Prostate gland (tissue), 2 donors: ENCODE measurements at regions not wholly inside any gene's neighbourhood (a gene's known extent, or its start where the extent isn't known, plus 50 kb on each side); places are given as distances from the start of the nearest gene placed in this dataset.

Experiments used
- POLR2A ChIP-seq: fragments of 450-650 bp; IDR thresholded peaks from one replicate; pipeline ENCODE4 v1.6.1; 2016; ENCODE audit warnings: antibody characterized with exemption, mild to moderate bottlenecking
- TF ChIP-seq, protein P1 (sequence below), 4 experiments: fragments of 200-600 bp in 2 of 4; fragments of 450-650 bp in 2 of 4; sonication (generic) in 2 of 4; IDR thresholded peaks; 1 replicate in 3 of 4; 2 replicates in 1 of 4; pipeline ENCODE4 v1.5.1; 2016 to 2019; ENCODE audit warnings: antibody characterized with exemption in 4 of 4, mild to moderate bottlenecking in 2 of 4, moderate library complexity in 2 of 4

DNA sequence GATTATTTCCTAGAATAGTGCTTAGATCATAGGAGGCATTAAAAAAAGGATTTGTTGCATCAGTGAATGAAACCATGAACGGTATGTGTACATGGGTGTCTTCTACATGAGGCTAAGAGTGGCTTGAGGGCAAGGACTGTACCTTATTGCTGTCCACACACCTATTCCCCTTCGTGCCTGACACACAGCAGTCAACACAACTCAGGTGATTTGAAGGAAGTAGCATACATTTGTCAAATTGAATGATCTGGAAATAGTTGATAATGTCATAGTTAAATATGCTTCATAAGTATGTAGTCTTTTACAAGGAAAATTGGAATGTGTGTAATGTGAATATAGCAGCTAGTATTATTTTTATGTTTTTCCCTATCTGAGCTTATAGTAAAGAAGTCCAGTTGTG lies 189.0 kb upstream of the DAB1 start:
- TF ChIP-seq POLR2A = no peak
- TF ChIP-seq, protein P1, sequence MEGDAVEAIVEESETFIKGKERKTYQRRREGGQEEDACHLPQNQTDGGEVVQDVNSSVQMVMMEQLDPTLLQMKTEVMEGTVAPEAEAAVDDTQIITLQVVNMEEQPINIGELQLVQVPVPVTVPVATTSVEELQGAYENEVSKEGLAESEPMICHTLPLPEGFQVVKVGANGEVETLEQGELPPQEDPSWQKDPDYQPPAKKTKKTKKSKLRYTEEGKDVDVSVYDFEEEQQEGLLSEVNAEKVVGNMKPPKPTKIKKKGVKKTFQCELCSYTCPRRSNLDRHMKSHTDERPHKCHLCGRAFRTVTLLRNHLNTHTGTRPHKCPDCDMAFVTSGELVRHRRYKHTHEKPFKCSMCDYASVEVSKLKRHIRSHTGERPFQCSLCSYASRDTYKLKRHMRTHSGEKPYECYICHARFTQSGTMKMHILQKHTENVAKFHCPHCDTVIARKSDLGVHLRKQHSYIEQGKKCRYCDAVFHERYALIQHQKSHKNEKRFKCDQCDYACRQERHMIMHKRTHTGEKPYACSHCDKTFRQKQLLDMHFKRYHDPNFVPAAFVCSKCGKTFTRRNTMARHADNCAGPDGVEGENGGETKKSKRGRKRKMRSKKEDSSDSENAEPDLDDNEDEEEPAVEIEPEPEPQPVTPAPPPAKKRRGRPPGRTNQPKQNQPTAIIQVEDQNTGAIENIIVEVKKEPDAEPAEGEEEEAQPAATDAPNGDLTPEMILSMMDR (IDR thresholded peaks at IDR 0.05) = no peak
